Lower leg skin (tissue), 4 donors: ENCODE measurements at regions not wholly inside any gene's neighbourhood (a gene's known extent, or its start where the extent isn't known, plus 50 kb on each side); places are given as distances from the start of the nearest gene placed in this dataset.

Source experiments
- DNase-seq, 2 donors: peaks; one replicate each; pipeline ENCODE4 v3.0.0-alpha.2; 2019; ENCODE audit warnings: low spot score in 2 of 2
- H3K4me3 ChIP-seq: fragments of 200-600 bp; sonication (generic); 2 replicates; pipeline ENCODE4 v1.5.1; 2017; ENCODE audit warnings: mild to moderate bottlenecking, low read depth; ENCODE audit not compliant: poor library complexity, severe bottlenecking
- CTCF ChIP-seq, 3 donors: fragments of 450-650 bp; IDR thresholded peaks; one replicate each; pipeline ENCODE4 v1.5.1; 2016; ENCODE audit warnings: antibody characterized with exemption in 3 of 3, mild to moderate bottlenecking in 3 of 3, moderate library complexity in 2 of 3
- POLR2A ChIP-seq, 2 donors: fragments of 450-650 bp; IDR thresholded peaks; one replicate each; pipeline ENCODE4 v1.6.1; 2016 to 2017; ENCODE audit warnings: antibody characterized with exemption in 2 of 2, mild to moderate bottlenecking in 1 of 2, moderate library complexity in 1 of 2
- WGBS, 2 donors: methylation state at CpG; one replicate each; pipeline ENCODE4 v1.1.5; 2018; 5-methylcytosine and 5-hydroxymethylcytosine counted together
- intact Hi-C: fragments of 100-400 bp; cut with DNase I; formaldehyde crosslinking; loops from one replicate; pipeline ENCODE4 v1.15.0; 2023; ENCODE audit warnings: low total_unique reads

- H3K4me3 ChIP-seq = no peak overlapping the region
- intact Hi-C loops = no loop called here
- TF ChIP-seq POLR2A (IDR thresholded peaks at IDR 0.05) = no peak
- no peak for TF ChIP-seq CTCF (IDR thresholded peaks at IDR 0.05)
- no peak for DNase-seq
- WGBS, 2 donors = 93 to 100% methylated on average over 1 of the region's 1 CpG
These were observed 216.3 kb downstream of the UXS1 start for GRCh38 chr2:105977807-105978206.

GRCh38 chr2:105977212-105977611 lies 216.9 kb downstream of the UXS1 start:
- WGBS, 2 donors = 78 to 79% methylated on average over 5 of the region's 5 CpGs
- TF ChIP-seq CTCF (IDR thresholded peaks at IDR 0.05) = no peak
- no peak for TF ChIP-seq POLR2A (IDR thresholded peaks at IDR 0.05)
- no peak for DNase-seq
- H3K4me3 ChIP-seq = no peak overlapping the region
- intact Hi-C loops = no loop called here

GRCh38 chr2:105974812-105975211 lies 219.3 kb downstream of the UXS1 start:
- H3K4me3 ChIP-seq = no peak overlapping the region
- TF ChIP-seq CTCF (IDR thresholded peaks at IDR 0.05) (no peak), POLR2A (IDR thresholded peaks at IDR 0.05) (no peak)
- intact Hi-C loops = no loop called here
- no peak for DNase-seq

GRCh38 chr2:105972927-105973326 lies 221.2 kb downstream of the UXS1 start:
- TF ChIP-seq POLR2A (IDR thresholded peaks at IDR 0.05) (no peak), CTCF (IDR thresholded peaks at IDR 0.05) (no peak)
- intact Hi-C loops = no loop called here
- no peak for DNase-seq
- H3K4me3 ChIP-seq = no peak overlapping the region
- WGBS, 2 donors = 86 to 91% methylated on average over 6 of the region's 6 CpGs

GRCh38 chr2:105972246-105972645 lies 221.9 kb downstream of the UXS1 start:
- WGBS, 2 donors = 54 to 76% methylated on average over 3 of the region's 3 CpGs
- TF ChIP-seq POLR2A (IDR thresholded peaks at IDR 0.05) (no peak), CTCF (IDR thresholded peaks at IDR 0.05) (no peak)
- H3K4me3 ChIP-seq = no peak overlapping the region
- peak in 1 of 2 donors; percentile 36 for DNase-seq
- intact Hi-C loops = no loop called here

GRCh38 chr2:105969552-105969951 lies 224.5 kb downstream of the UXS1 start:
- DNase-seq = no peak
- TF ChIP-seq CTCF (IDR thresholded peaks at IDR 0.05) (no peak), POLR2A (IDR thresholded peaks at IDR 0.05) (no peak)
- 80 to 82% methylated on average over 7 of the region's 7 CpGs for WGBS, 2 donors
- H3K4me3 ChIP-seq = no peak overlapping the region
- intact Hi-C loops = no loop called here
